SK-N-SH (cell line): ENCODE measurements at regions not wholly inside any gene's neighbourhood (a gene's known extent, or its start where the extent isn't known, plus 50 kb on each side); places are given as distances from the start of the nearest gene placed in this dataset.

Experiments used
- CTCF ChIP-seq: fragments of 200-600 bp; sonication (generic); IDR thresholded peaks from 2 replicates; pipeline ENCODE4 v1.6.1; 2017; ENCODE audit warnings: antibody characterized with exemption, mild to moderate bottlenecking, moderate library complexity
- FOSL2 ChIP-seq: IDR thresholded peaks from 2 replicates; pipeline ENCODE4 v1.4.0; 2012; ENCODE audit warnings: low read depth, mild to moderate bottlenecking, moderate library complexity, borderline replicate concordance
- FOXM1 ChIP-seq: IDR thresholded peaks from 2 replicates; pipeline ENCODE4 v1.4.0; 2012; ENCODE audit warnings: low read depth, mild to moderate bottlenecking
- GABPA ChIP-seq: IDR thresholded peaks from 2 replicates; pipeline ENCODE4 v1.4.0; 2012; ENCODE audit warnings: low read depth, mild to moderate bottlenecking
- GATA2 ChIP-seq: sonication (generic); formaldehyde crosslinking; IDR thresholded peaks from 2 replicates; pipeline ENCODE4 v1.5.0; 2020; ENCODE audit warnings: mild to moderate bottlenecking, missing genetic modification reagents
- MAX ChIP-seq: IDR thresholded peaks from 2 replicates; pipeline ENCODE4 v1.4.0; 2012; ENCODE audit warnings: low read depth
- NFIC ChIP-seq: IDR thresholded peaks from 2 replicates; pipeline ENCODE4 v1.4.0; 2012; ENCODE audit warnings: borderline replicate concordance
- POLR2AphosphoS5 ChIP-seq: IDR thresholded peaks from 2 replicates; pipeline ENCODE4 v1.6.1; 2012; ENCODE audit warnings: low read depth, low read length
- RAD21 ChIP-seq: IDR thresholded peaks from 2 replicates; pipeline ENCODE4 v1.6.1; 2012; ENCODE audit warnings: mild to moderate bottlenecking, low read length
- RFX5 ChIP-seq: IDR thresholded peaks from 2 replicates; pipeline ENCODE4 v1.6.1; 2012; ENCODE audit warnings: mild to moderate bottlenecking, improper control_type of control experiment, low read length
- SIN3A ChIP-seq: IDR thresholded peaks from 2 replicates; pipeline ENCODE4 v1.6.1; 2012; ENCODE audit warnings: low read depth, mild to moderate bottlenecking, low read length, moderate library complexity, borderline replicate concordance
- SMC3 ChIP-seq: IDR thresholded peaks from 2 replicates; pipeline ENCODE4 v1.6.1; 2012; ENCODE audit warnings: low read depth, low read length, improper control_type of control experiment
- TEAD4 ChIP-seq: IDR thresholded peaks from 2 replicates; pipeline ENCODE4 v1.4.0; 2012; ENCODE audit warnings: mild to moderate bottlenecking, borderline replicate concordance; ENCODE audit not compliant: insufficient read depth
- YY1 ChIP-seq: IDR thresholded peaks from 2 replicates; pipeline ENCODE4 v1.4.0; 2012; ENCODE audit warnings: low read depth, mild to moderate bottlenecking

- TF ChIP-seq SMC3 (no peak), RFX5 (no peak), GABPA (no peak), SIN3A (no peak), CTCF (no peak), POLR2AphosphoS5 (no peak), GATA2 (no peak), RAD21 (no peak), FOXM1 (no peak), YY1 (no peak), FOSL2 (no peak), MAX (no peak), NFIC (no peak), TEAD4 (no peak)
Measured at GRCh38 chr10:90437452-90437851, 420.4 kb downstream of the HTR7 start.
